B cell (primary cell): ENCODE measurements at regions not wholly inside any gene's neighbourhood (a gene's known extent, or its start where the extent isn't known, plus 50 kb on each side); places are given as distances from the start of the nearest gene placed in this dataset.

ENCODE experiments used
- ATAC-seq: fragments of 200-7000 bp; cut with Tn5 transposase; one replicate; pipeline ENCODE4 v1.10.0; 2021; ENCODE audit warnings: low read depth, mild to moderate bottlenecking, moderate number of reproducible peaks, moderate library complexity
- CTCF ChIA-PET: fragments of 350-600 bp; sonication (Branson Sonifier 250); formaldehyde crosslinking; loops from one replicate; lab custom pipeline; 2021; ENCODE audit warnings: antibody characterized with exemption, inconsistent platforms; lab: Charles Lee
- POLR2A ChIA-PET: fragments of 350-600 bp; sonication (Branson Sonifier 250); formaldehyde crosslinking; loops from one replicate; lab custom pipeline; 2021; ENCODE audit warnings: antibody characterized with exemption; lab: Charles Lee
- DNase-seq: peaks from one replicate; pipeline ENCODE4 v3.0.0; 2013
- H2AFZ ChIP-seq: 2 replicates; pipeline ENCODE4 v1.6.1; 2012; ENCODE audit warnings: mild to moderate bottlenecking, low read depth, low read length; ENCODE audit not compliant: insufficient read depth, poor library complexity, severe bottlenecking
- H3K27ac ChIP-seq, 2 donors: 1 replicate in 1 of 2; 2 replicates in 1 of 2; pipeline ENCODE4 v1.5.1; 2012 to 2013; ENCODE audit warnings: low read length in 2 of 2, mild to moderate bottlenecking in 2 of 2, moderate library complexity in 1 of 2
- H3K27me3 ChIP-seq, 4 experiments: fragments of 200-600 bp in 1 of 4; sonication (generic) in 1 of 4; replicated peaks in 1 of 4; 1 replicate in 2 of 4; 2 replicates in 2 of 4; pipeline versions ENCODE4 v1.6.1 to v1.7.0; 2013 to 2016; ENCODE audit warnings: low read length in 3 of 4, mild to moderate bottlenecking in 2 of 4, mixed read lengths in 1 of 4, moderate library complexity in 1 of 4; ENCODE audit not compliant: insufficient read depth in 4 of 4, control insufficient read depth in 3 of 4; ENCODE audit errors: control extremely low read depth in 1 of 4
- H3K36me3 ChIP-seq, 2 experiments: replicated peaks in 1 of 2; 1 replicate in 1 of 2; 2 replicates in 1 of 2; pipeline versions ENCODE4 v1.6.1 to v1.7.1; 2013; ENCODE audit warnings: low read length in 1 of 2; ENCODE audit not compliant: insufficient read depth in 2 of 2, control insufficient read depth in 1 of 2; ENCODE audit errors: control extremely low read depth in 1 of 2, extremely low read depth in 1 of 2
- H3K4me1 ChIP-seq, 2 donors: fragments of 200-600 bp in 1 of 2; sonication (generic) in 1 of 2; 1 replicate in 1 of 2; 2 replicates in 1 of 2; pipeline versions ENCODE4 v1.5.1 to v1.6.1; 2013 to 2017; ENCODE audit warnings: low read length in 2 of 2; ENCODE audit not compliant: control insufficient read depth in 2 of 2, insufficient read depth in 2 of 2
- H3K4me2 ChIP-seq: replicated peaks from 2 replicates; pipeline ENCODE3; 2012; ENCODE audit warnings: mild to moderate bottlenecking, low read depth, low read length; ENCODE audit not compliant: poor library complexity, severe bottlenecking
- H3K4me3 ChIP-seq, 5 experiments: fragments of 200-600 bp in 1 of 5; sonication (generic) in 1 of 5; 1 replicate in 3 of 5; 2 replicates in 2 of 5; pipeline versions ENCODE4 v1.5.1 to v1.7.0; 2011 to 2016; ENCODE audit warnings: low read length in 4 of 5, mild to moderate bottlenecking in 4 of 5, low read depth in 2 of 5, control low read depth in 1 of 5, moderate library complexity in 1 of 5; ENCODE audit not compliant: insufficient read depth in 1 of 5; ENCODE audit errors: control extremely low read depth in 1 of 5, extremely low read depth in 1 of 5
- H3K79me2 ChIP-seq: fragments of 200-600 bp; sonication (generic); one replicate; pipeline ENCODE4 v1.6.0; 2016; ENCODE audit warnings: low read length; ENCODE audit not compliant: control insufficient read depth, insufficient read depth
- H3K9ac ChIP-seq: fragments of 200-600 bp; sonication (generic); 2 replicates; pipeline ENCODE4 v1.6.1; 2017; ENCODE audit warnings: mild to moderate bottlenecking, low read length, moderate library complexity
- H3K9me3 ChIP-seq, 3 donors: one replicate each; pipeline versions ENCODE4 v1.6.1 to v1.7.1; 2013; ENCODE audit warnings: low read length in 2 of 3; ENCODE audit not compliant: control insufficient read depth in 2 of 3, insufficient read depth in 1 of 3; ENCODE audit errors: control extremely low read depth in 1 of 3
- H4K20me1 ChIP-seq: 2 replicates; pipeline ENCODE4 v1.6.0; 2012; ENCODE audit warnings: mild to moderate bottlenecking, low read length; ENCODE audit not compliant: insufficient read depth, control insufficient read depth, poor library complexity, severe bottlenecking
- H3K27ac Mint-ChIP-seq: one replicate; pipeline ENCODE4 v1.8.0; 2021; ENCODE audit warnings: mixed read lengths
- H3K27me3 Mint-ChIP-seq: one replicate; pipeline ENCODE4 v1.8.0; 2021; ENCODE audit warnings: mixed read lengths
- H3K4me1 Mint-ChIP-seq: one replicate; pipeline ENCODE4 v1.8.0; 2021; ENCODE audit warnings: mixed read lengths
- H3K4me3 Mint-ChIP-seq: one replicate; pipeline ENCODE4 v1.8.0; 2021; ENCODE audit warnings: mixed read lengths
- H3K9me3 Mint-ChIP-seq: one replicate; pipeline ENCODE4 v1.8.0; 2022; ENCODE audit warnings: mixed read lengths; ENCODE audit not compliant: insufficient read depth
- EZH2 ChIP-seq: IDR thresholded peaks from 2 replicates; pipeline ENCODE4 v1.6.1; 2012; ENCODE audit warnings: borderline replicate concordance, low read depth, mild to moderate bottlenecking, moderate library complexity, low read length; ENCODE audit not compliant: insufficient read depth, poor library complexity, severe bottlenecking
- WGBS: methylation state at CpG from one replicate; pipeline ENCODE4 v1.1.5; 2013; ENCODE audit warnings: missing lambda C conversion rate; ENCODE audit not compliant: insufficient coverage; 5-methylcytosine and 5-hydroxymethylcytosine counted together
- intact Hi-C: fragments of 100-400 bp; cut with micrococcal nuclease; formaldehyde crosslinking; loops from one replicate; pipeline ENCODE4 v1.10.0; 2022
- TF ChIP-seq, protein P1 (sequence below): fragments of 200-600 bp; IDR thresholded peaks from one replicate; pipeline ENCODE4 v1.8.0; 2022; ENCODE audit warnings: antibody characterized with exemption, mild to moderate bottlenecking

DNA sequence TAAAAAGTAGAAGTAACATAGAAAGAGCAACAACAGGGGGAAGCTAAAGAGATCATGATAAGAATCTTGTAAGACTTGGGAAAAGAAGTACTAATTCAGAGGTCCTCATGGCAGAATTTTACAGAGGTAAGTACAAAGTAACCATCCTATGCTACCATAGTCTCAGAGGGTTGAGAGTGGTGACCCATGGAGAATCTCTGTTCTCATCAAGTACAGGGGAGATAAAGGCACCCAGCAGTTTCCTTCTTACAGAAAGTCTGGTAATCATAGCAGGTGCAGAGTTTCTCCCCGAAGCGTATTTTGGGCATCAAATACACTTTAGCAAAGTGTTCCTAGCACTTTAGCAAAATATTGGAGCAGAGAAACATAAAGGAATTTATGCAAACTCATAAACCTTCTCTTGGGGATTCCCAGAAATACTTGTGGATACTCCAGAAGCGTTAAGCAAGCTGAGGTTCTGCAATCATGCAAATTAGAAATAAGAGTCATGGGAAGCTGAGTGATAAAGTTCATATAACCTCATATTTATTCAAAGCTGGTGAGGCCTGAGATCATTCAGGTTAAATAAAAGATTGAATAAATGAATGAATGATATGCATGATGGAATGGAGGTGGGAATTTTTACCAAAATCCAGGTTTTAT, 101.0 kb upstream of the SMC2 start:
- Histone ChIP-seq H3K4me2 (no peak overlapping the region), H3K27me3 (no peaks in the 10 kb centered on the region), H3K4me1 (no peaks in the 10 kb centered on the region), H4K20me1 (no peaks in the 10 kb centered on the region), H3K27ac (no peak overlapping the region), H2AFZ (no peak overlapping the region), H3K4me3 (no peak overlapping the region), H3K79me2 (no peaks in the 10 kb centered on the region), H3K9me3 (no peaks in the 10 kb centered on the region), H3K9ac (no peak overlapping the region), H3K36me3 (no peaks in the 10 kb centered on the region)
- no peak for ATAC-seq
- H3K27me3 Mint-ChIP-seq: no peaks in the 10 kb centered on the region
- WGBS: no CpG with 5 or more reads among the region's 3 CpGs
- H3K27ac Mint-ChIP-seq: no peak overlapping the region
- H3K4me1 Mint-ChIP-seq: no peaks in the 10 kb centered on the region
- H3K4me3 Mint-ChIP-seq: no peak overlapping the region
- intact Hi-C loops: no loop called here
- no peaks in the 10 kb centered on the region for H3K9me3 Mint-ChIP-seq
- ChIA-PET POLR2A (no interaction called here), CTCF (no interaction called here)
- no peak for DNase-seq
- TF ChIP-seq, protein P1, sequence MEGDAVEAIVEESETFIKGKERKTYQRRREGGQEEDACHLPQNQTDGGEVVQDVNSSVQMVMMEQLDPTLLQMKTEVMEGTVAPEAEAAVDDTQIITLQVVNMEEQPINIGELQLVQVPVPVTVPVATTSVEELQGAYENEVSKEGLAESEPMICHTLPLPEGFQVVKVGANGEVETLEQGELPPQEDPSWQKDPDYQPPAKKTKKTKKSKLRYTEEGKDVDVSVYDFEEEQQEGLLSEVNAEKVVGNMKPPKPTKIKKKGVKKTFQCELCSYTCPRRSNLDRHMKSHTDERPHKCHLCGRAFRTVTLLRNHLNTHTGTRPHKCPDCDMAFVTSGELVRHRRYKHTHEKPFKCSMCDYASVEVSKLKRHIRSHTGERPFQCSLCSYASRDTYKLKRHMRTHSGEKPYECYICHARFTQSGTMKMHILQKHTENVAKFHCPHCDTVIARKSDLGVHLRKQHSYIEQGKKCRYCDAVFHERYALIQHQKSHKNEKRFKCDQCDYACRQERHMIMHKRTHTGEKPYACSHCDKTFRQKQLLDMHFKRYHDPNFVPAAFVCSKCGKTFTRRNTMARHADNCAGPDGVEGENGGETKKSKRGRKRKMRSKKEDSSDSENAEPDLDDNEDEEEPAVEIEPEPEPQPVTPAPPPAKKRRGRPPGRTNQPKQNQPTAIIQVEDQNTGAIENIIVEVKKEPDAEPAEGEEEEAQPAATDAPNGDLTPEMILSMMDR: no peak
- TF ChIP-seq EZH2: no peak

DNA sequence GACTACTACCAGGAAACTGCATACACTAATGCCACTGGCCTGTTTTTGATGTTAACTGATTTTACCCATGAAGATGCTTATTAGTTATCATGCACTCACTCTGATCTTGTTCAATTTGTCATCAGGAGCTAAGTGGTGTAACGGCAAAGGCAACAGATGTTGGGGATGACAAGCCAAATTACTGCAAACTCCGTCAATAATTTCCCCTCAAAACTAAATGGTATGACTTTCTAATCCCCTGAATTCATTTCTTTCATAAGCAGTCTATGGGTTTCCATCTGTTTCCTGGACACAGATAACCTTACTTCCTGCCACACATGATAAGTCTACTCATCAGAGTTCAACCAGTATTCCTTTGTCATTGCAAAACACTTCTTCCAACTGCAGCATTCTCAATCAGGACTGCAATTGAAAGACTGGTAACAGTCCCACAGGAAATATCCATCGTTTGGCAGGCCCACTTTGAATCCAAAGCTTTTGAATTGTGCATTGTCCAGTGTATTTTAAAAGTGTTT, 96.2 kb upstream of the SMC2 start:
- ChIA-PET CTCF (no interaction called here), POLR2A (no interaction called here)
- H3K27me3 ChIP-seq: no peaks in the 10 kb centered on the region
- H3K27me3 Mint-ChIP-seq: no peaks in the 10 kb centered on the region
- no peaks in the 10 kb centered on the region for H4K20me1 ChIP-seq
- H2AFZ ChIP-seq: no peak overlapping the region
- no peak overlapping the region for H3K9ac ChIP-seq
- TF ChIP-seq, protein P1: no peak
- TF ChIP-seq EZH2: no peak
- DNase-seq (no peak), ATAC-seq (no peak)
- H3K4me1 ChIP-seq: no peaks in the 10 kb centered on the region
- H3K79me2 ChIP-seq: no peaks in the 10 kb centered on the region
- no peaks in the 10 kb centered on the region for H3K4me1 Mint-ChIP-seq
- H3K4me2 ChIP-seq: no peak overlapping the region
- H3K9me3 Mint-ChIP-seq: no peaks in the 10 kb centered on the region
- no peak overlapping the region for H3K4me3 ChIP-seq
- no peak overlapping the region for H3K27ac ChIP-seq
- H3K36me3 ChIP-seq: no peaks in the 10 kb centered on the region
- intact Hi-C loops: no loop called here
- peaks cover 0 to 6% (median 0%) of the 10 kb centered on the region in 3 donors for H3K9me3 ChIP-seq
- 69% methylated on average over 2 of the region's 3 CpGs for WGBS
- H3K4me3 Mint-ChIP-seq: no peak overlapping the region
- no peak overlapping the region for H3K27ac Mint-ChIP-seq
